WERI-Rb-1 (cell line): ENCODE measurements at regions not wholly inside any gene's neighbourhood (a gene's known extent, or its start where the extent isn't known, plus 50 kb on each side); places are given as distances from the start of the nearest gene placed in this dataset.

Source experiments
- DNase-seq: peaks from one replicate; pipeline ENCODE4 v3.0.0-alpha.2; 2020
- H3K27ac ChIP-seq: fragments of 250-450 bp; sonication (Bioruptor Pico); 2 replicates; pipeline ENCODE4 v1.5.1; 2020; ENCODE audit warnings: mild to moderate bottlenecking, moderate library complexity
- H3K27me3 ChIP-seq: fragments of 250-450 bp; sonication (Bioruptor Pico); 2 replicates; pipeline ENCODE4 v1.5.1; 2021; ENCODE audit warnings: mild to moderate bottlenecking, low read depth, moderate library complexity; ENCODE audit not compliant: insufficient read depth, severe bottlenecking
- H3K36me3 ChIP-seq: fragments of 250-450 bp; sonication (Bioruptor Pico); 2 replicates; pipeline ENCODE4 v1.5.1; 2020; ENCODE audit warnings: mild to moderate bottlenecking, moderate library complexity
- H3K4me3 ChIP-seq: 2 replicates; pipeline ENCODE4 v1.5.1; 2011; ENCODE audit warnings: low read depth, mild to moderate bottlenecking, control low read depth, low read length
- H3K9me3 ChIP-seq: fragments of 250-450 bp; sonication (Bioruptor Pico); 2 replicates; pipeline ENCODE4 v1.5.1; 2021; ENCODE audit warnings: mild to moderate bottlenecking, moderate library complexity; ENCODE audit not compliant: severe bottlenecking
- TF ChIP-seq, protein P1 (sequence below): IDR thresholded peaks from 2 replicates; pipeline ENCODE4 v1.5.1; 2011; ENCODE audit warnings: low read depth, mild to moderate bottlenecking, control low read depth, inconsistent platforms, low read length

DNA sequence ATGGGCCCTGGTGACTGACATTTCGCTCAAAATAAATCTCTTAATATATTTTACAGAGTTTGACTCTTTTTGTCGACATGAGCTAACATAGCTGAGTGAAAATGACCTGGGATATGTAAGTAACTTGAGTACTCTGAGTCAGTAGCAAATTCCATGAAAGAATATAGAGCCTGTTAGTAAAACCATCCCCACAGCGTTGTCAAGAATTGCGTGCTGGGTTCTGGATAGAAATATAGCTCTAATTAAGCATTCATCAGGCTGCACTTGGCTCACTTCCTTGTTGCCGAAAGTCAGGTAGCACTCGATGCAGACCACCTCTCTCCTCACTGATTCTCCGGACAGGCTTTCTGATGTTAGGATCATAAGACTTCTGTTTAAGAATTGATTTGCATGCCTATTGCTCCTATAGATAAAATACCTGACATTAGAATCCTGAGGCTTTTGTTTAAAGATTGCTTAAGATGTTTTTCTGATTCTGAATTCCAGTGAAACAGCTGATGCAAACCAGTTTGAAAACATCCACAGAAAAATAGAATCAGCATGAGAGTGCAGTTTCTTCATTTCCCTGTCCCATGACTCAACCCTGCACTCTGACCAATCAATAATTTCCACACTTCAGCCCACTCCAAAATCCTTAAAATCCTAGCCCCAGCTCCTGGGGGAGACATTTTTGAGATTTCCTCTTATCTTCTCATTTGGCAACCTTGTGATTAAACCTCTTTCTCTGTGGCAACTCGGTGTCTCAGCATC is 310.6 kb downstream of the DIRAS2 start:
- no peaks in the 10 kb centered on the region for H3K36me3 ChIP-seq
- no peaks in the 10 kb centered on the region for H3K9me3 ChIP-seq
- DNase-seq, result no peak
- no peak overlapping the region for H3K27ac ChIP-seq
- TF ChIP-seq, protein P1, sequence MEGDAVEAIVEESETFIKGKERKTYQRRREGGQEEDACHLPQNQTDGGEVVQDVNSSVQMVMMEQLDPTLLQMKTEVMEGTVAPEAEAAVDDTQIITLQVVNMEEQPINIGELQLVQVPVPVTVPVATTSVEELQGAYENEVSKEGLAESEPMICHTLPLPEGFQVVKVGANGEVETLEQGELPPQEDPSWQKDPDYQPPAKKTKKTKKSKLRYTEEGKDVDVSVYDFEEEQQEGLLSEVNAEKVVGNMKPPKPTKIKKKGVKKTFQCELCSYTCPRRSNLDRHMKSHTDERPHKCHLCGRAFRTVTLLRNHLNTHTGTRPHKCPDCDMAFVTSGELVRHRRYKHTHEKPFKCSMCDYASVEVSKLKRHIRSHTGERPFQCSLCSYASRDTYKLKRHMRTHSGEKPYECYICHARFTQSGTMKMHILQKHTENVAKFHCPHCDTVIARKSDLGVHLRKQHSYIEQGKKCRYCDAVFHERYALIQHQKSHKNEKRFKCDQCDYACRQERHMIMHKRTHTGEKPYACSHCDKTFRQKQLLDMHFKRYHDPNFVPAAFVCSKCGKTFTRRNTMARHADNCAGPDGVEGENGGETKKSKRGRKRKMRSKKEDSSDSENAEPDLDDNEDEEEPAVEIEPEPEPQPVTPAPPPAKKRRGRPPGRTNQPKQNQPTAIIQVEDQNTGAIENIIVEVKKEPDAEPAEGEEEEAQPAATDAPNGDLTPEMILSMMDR, result no peak
- H3K4me3 ChIP-seq, result no peak overlapping the region
- no peaks in the 10 kb centered on the region for H3K27me3 ChIP-seq

DNA sequence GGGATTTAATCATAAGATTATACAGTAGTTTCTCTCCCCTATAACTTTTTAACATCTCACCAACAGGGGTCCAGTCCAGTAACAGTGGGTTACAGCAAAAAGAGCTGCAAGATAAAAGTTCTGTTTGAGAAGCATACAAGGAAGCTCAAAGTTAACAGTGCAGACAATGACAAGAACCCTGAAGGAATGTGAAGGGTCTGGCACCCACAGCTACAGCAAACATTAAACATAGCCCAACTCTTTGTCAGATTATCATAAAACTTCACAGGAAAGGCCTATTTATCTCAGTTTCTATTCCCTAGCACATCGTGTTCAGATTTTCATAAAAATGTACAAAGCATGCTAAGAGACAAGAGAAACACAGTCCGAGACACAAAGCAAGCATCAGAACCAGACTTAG is 309.4 kb downstream of the DIRAS2 start:
- Histone ChIP-seq H3K27me3 (no peaks in the 10 kb centered on the region), H3K9me3 (no peaks in the 10 kb centered on the region), H3K4me3 (no peak overlapping the region), H3K27ac (no peak overlapping the region), H3K36me3 (no peaks in the 10 kb centered on the region)
- TF ChIP-seq, protein P1, result no peak
- DNase-seq, result no peak

DNA sequence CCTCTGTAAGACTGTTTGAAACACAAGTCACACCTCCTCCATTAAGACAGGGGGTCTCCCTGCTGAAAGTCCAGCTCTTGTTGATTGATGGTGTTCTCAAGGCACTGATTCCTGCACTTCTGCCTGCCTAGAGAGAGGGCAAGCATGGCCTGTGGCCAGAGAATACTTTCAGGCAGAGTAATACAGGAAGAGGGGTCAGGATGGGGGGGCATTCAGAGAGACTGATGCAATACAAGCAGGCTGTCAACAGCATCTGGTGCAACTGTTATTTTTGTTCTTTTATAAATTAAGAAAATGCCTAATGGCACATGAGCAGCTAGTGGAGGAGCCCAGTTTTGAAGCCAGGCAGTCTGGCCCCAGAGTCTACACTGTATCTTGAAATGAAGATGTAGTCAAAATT is 302.2 kb downstream of the DIRAS2 start:
- no peaks in the 10 kb centered on the region for H3K27me3 ChIP-seq
- TF ChIP-seq, protein P1, result no peak
- H3K4me3 ChIP-seq, result no peak overlapping the region
- no peaks in the 10 kb centered on the region for H3K36me3 ChIP-seq
- DNase-seq, result no peak
- H3K9me3 ChIP-seq, result no peaks in the 10 kb centered on the region
- no peak overlapping the region for H3K27ac ChIP-seq

DNA sequence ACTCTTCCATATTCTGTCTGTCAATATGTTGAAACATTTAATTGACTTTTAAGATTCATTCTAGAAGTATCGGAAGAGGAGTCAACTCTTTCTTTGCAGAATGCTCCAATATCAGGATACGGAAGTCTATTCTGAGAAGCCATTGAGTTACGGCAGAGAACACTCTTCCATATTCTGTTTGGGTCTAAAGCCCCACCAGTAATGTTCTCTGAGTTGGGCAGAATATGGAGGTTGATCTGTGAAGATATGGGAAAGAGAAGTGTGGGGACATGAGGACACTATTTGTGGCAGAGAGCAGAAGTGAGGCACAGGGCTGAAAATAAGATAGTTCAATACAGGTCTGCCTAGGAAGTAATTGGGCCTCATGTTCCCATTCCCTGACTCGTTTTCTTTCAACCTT is 300.0 kb downstream of the DIRAS2 start:
- no peak overlapping the region for H3K4me3 ChIP-seq
- H3K27me3 ChIP-seq, result no peaks in the 10 kb centered on the region
- no peaks in the 10 kb centered on the region for H3K36me3 ChIP-seq
- H3K9me3 ChIP-seq, result no peaks in the 10 kb centered on the region
- TF ChIP-seq, protein P1, result no peak
- H3K27ac ChIP-seq, result peak overlapping the region; percentile 60; the same call in 1 of the 2 replicates
- DNase-seq, result no peak

DNA sequence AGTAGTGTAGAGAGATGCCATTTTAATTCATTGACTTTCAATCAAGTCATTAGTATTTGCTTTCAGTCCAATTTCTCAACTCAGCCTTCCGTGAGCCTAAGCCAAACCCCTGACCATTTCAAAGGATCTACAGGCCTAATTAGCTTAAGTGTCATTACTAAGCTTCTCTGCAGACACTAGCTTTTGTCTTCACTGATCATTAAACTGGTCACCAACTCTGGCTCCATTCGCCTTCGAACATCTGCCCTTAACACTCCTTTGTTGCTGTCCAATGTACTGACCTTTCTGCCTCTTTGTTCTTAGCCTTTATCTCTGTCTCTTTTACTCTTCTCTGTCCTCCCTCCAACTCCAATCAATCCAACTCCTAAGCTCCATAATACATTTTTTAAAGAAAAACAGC is 299.3 kb downstream of the DIRAS2 start:
- H3K36me3 ChIP-seq, result no peaks in the 10 kb centered on the region
- H3K27me3 ChIP-seq, result no peaks in the 10 kb centered on the region
- no peaks in the 10 kb centered on the region for H3K9me3 ChIP-seq
- TF ChIP-seq, protein P1, result no peak
- H3K4me3 ChIP-seq, result no peak overlapping the region
- peak; percentile 81 for DNase-seq
- H3K27ac ChIP-seq, result peak overlapping the region; percentile 83

DNA sequence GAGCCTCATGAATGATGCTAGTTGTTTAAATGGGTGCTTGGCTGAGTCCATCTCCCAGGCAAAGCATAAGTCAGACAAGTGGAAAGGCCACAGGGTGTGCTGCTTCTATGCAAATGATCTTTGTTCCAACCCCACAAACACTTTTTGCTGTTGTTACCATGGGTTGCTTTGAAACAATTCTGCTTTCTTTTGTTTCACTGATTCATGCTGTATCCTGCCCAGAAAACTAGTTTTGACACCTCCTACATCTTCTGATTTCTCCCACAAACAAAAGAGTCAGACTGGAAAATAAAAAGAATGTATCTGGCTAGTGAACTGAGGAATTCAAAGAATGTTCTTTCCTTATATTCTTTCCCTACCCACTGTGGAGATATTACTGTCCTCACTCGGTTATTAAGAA is 298.6 kb downstream of the DIRAS2 start:
- Histone ChIP-seq H3K9me3 (no peaks in the 10 kb centered on the region), H3K36me3 (no peaks in the 10 kb centered on the region), H3K4me3 (no peak overlapping the region), H3K27ac (peak overlapping the region; percentile 83), H3K27me3 (no peaks in the 10 kb centered on the region)
- no peak for DNase-seq
- TF ChIP-seq, protein P1, result no peak
